GM12875 (cell line): ENCODE measurements at regions not wholly inside any gene's neighbourhood (a gene's known extent, or its start where the extent isn't known, plus 50 kb on each side); places are given as distances from the start of the nearest gene placed in this dataset.

Experiments used
- H3K4me3 ChIP-seq: one replicate; pipeline ENCODE4 v1.5.1; 2011; ENCODE audit warnings: low read depth, low read length, control low read depth
- TF ChIP-seq, protein P1 (sequence below): IDR thresholded peaks from 2 replicates; pipeline ENCODE4 v1.5.1; 2011; ENCODE audit warnings: low read depth, mild to moderate bottlenecking, control low read depth, inconsistent platforms, low read length, moderate library complexity, borderline replicate concordance; ENCODE audit not compliant: insufficient read depth

DNA sequence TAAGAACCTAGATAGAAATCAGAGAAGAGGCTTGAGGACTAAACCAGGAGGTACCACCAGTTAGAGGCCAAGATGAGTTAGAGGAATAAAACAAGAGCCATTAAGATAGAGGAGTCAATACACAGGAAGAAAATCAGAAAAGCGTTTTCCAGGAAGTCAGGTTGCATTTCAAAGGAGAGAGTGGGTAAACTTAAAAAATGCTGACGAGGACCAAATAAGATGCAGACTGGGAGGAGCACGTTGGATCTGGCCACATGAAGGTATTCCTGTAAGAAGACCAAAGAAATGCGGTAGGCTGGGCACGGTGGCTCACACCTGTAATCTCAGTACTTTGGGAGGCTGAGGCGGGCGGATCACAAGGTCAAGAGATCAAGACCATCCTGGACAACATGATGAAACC, 533.1 kb upstream of the TENM3 start:
- no peak overlapping the region for H3K4me3 ChIP-seq
- TF ChIP-seq, protein P1, sequence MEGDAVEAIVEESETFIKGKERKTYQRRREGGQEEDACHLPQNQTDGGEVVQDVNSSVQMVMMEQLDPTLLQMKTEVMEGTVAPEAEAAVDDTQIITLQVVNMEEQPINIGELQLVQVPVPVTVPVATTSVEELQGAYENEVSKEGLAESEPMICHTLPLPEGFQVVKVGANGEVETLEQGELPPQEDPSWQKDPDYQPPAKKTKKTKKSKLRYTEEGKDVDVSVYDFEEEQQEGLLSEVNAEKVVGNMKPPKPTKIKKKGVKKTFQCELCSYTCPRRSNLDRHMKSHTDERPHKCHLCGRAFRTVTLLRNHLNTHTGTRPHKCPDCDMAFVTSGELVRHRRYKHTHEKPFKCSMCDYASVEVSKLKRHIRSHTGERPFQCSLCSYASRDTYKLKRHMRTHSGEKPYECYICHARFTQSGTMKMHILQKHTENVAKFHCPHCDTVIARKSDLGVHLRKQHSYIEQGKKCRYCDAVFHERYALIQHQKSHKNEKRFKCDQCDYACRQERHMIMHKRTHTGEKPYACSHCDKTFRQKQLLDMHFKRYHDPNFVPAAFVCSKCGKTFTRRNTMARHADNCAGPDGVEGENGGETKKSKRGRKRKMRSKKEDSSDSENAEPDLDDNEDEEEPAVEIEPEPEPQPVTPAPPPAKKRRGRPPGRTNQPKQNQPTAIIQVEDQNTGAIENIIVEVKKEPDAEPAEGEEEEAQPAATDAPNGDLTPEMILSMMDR: no peak

DNA sequence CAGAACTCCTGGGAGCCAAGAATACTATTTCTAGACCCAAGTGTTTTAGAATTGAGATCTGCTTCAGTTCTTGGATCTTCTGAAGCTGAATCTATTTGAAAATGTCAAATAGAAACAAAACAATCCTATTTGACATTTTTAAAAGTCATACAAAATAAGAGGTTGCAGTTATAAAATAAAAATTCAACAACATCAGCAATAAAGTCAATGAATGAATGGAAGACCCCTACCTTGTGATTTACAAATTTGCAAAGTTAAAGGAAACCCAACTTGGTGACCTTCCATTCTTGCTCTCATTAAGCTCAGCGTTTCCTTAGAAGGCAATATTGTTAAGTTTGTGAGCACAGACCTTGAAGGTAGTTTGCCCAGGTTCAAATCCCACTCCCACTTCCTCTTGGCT, 531.8 kb upstream of the TENM3 start:
- TF ChIP-seq, protein P1: no peak
- H3K4me3 ChIP-seq: no peak overlapping the region

DNA sequence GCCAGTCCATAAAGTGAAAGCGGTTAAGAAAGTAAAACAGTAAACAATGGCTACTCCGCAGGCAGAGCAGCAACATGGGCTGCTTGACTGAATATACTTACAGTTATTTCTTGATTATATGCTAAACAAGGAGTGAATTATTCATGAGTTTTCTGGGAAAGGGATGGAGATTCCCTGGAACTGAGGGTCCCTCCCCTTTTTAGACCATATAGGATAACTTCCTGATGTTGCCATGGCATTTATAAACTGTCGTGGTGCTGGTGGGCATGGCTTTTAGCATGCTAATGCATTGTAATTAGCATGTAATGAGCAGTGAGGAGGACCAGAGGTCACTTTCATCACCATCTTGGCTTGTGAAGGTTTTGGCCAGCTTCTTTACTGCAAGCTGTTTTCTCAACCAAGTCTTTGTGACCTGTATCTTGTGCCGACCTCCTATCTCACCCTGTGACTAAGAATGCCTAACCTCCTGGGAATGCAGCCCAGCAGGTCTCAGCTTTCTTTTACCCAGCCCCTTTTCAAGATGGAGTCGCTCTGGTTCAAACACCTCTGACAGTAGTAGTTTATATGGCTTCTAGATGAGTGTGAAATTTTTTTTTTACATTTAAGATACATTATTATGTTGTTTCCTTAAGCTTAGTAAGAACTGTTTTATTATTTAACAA, 514.8 kb upstream of the TENM3 start:
- H3K4me3 ChIP-seq: no peak overlapping the region
- TF ChIP-seq, protein P1: no peak

DNA sequence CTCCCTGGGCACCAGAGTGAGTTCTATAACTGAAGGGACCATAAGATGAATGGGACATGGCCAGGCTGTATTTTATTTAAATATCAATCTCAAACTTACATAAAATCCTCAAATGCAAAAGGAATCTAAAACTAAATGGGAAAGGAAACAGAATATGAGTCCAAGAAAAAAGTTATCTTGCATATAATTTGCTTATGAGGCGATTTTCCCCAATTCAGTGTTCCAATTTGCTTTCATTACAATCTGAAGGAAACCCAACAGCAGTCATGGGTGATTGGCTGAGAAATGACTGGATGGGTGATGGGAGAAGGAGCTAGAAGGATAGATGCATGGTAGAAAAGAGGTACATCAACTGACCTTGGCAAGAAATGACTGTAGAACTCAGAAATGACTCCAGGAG, 511.3 kb upstream of the TENM3 start:
- TF ChIP-seq, protein P1: no peak

DNA sequence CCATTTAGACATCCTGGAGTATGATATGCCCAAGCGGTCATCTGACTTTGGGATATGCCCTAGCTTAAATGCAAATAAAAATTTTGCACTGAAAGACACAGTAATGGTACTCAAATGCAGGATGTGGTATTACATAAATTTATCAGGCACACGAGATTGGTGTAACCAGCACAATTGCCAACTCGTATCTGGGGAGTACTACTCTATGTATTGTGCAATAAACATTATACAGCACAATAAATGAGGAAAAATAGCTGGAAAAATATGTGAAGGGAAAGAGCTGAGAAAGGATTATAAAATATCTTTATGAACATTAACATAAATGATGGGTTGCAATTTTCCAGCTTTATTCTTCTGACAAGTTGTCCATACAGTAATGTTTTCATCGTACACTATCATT, 505.5 kb upstream of the TENM3 start:
- TF ChIP-seq, protein P1: no peak
- no peak overlapping the region for H3K4me3 ChIP-seq

More for the DNA sequence above, 511.3 kb upstream of the TENM3 start:
- H3K4me3 ChIP-seq: no peak overlapping the region

DNA sequence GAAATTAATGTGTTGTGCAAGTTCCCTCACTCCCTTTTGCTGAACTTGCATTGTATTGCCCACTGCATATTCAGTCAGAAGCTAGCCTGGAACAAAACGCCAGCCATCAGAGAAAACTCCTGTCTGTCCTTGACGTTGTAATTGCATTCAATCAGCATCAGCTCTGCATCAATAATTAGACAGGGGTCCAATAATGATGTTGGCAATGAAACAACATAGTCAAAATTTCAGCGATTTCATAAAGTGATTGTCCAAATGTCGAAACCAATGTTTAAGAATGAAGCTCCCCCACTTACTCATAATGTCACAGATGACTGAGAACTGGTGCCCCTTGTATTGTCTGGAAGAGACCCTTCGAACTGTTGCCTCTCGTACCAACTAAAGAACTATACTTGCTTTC, 504.2 kb upstream of the TENM3 start:
- TF ChIP-seq, protein P1: no peak
- no peak overlapping the region for H3K4me3 ChIP-seq

DNA sequence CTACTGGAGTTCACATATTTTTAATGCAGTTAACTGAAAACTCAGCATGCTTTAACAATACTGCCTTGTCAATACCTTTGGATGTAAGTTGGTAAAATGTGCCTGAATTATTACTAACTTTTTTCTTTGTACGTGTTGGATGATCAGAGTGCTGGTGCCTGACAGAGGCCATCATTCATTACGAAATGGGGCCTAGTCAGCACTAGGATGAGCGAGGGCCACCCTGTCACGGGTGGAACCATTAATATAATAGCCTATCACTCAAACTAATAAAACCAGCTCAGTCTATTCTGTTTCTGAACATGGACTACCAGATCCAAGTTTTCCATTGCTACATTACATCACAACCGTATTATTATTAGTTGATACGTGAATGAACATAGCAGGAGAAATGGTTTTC, 501.7 kb upstream of the TENM3 start:
- TF ChIP-seq, protein P1: no peak

More for the DNA sequence above, 501.7 kb upstream of the TENM3 start:
- no peak overlapping the region for H3K4me3 ChIP-seq
